Right atrium auricular region (tissue), 2 donors: ENCODE measurements at regions not wholly inside any gene's neighbourhood (a gene's known extent, or its start where the extent isn't known, plus 50 kb on each side); places are given as distances from the start of the nearest gene placed in this dataset.

ENCODE experiments used
- DNase-seq: peaks from one replicate; pipeline ENCODE4 v3.0.0-alpha.2; 2019; ENCODE audit warnings: low spot score
- H3K27ac ChIP-seq, 2 donors: fragments of 200-600 bp; sonication (generic); 1 replicate in 1 of 2; 2 replicates in 1 of 2; pipeline ENCODE4 v1.5.1; 2016 to 2019
- H3K27me3 ChIP-seq, 2 donors: fragments of 200-600 bp; sonication (generic); one replicate each; pipeline versions ENCODE4 v1.5.1 to v1.6.0; 2017 to 2019
- H3K36me3 ChIP-seq: fragments of 200-600 bp; sonication (generic); one replicate; pipeline ENCODE4 v1.5.1; 2016
- H3K4me1 ChIP-seq, 2 donors: fragments of 200-600 bp; sonication (generic); one replicate each; pipeline versions ENCODE4 v1.5.1 to v1.6.0; 2017 to 2019
- H3K4me3 ChIP-seq, 2 donors: fragments of 200-600 bp; sonication (generic); 1 replicate in 1 of 2; 2 replicates in 1 of 2; pipeline ENCODE4 v1.5.1; 2017 to 2019; ENCODE audit warnings: mild to moderate bottlenecking in 1 of 2, moderate library complexity in 1 of 2
- H3K9me3 ChIP-seq, 2 donors: fragments of 200-600 bp; sonication (generic); one replicate each; pipeline ENCODE4 v1.5.1; 2019
- CTCF ChIP-seq, 2 donors: fragments of 200-600 bp; sonication (generic); IDR thresholded peaks; one replicate each; pipeline ENCODE4 v1.5.1; 2019; ENCODE audit warnings: antibody characterized with exemption in 2 of 2

DNA sequence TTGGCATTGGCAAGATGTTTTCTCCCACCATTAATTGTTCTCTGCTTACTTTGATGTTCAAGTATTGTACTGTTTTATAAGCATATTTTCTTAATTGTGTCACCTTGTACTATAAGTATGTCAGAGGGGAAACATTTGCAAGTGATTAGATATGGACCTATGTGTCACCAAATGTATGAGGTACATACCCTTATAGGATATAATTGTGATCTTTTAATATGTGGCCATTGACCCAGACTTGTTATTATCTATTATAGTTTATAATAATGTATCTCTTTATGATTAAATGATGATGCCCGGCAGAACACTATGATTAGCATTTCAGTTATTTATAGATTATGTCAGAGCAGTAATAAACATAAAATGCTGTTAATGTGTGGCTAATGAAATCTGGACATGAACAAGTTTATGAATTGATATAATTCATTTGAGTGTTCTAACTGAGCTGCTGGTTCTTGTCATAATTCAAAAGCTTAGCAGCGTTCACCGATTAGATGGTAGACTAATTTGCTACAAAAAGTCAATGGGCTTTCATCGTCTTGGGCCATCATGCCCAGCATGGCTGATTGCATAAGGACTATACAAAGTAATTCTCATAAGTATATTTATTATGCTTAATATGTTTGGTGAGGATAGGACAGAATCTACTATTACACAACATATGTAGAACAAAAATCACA, 480.9 kb upstream of the FANCL start:
- Histone ChIP-seq H3K4me1 (no peaks in the 10 kb centered on the region), H3K27ac (no peak overlapping the region), H3K27me3 (no peaks in the 10 kb centered on the region), H3K9me3 (no peaks in the 10 kb centered on the region), H3K36me3 (no peaks in the 10 kb centered on the region), H3K4me3 (no peak overlapping the region)
- no peak for TF ChIP-seq CTCF (IDR thresholded peaks at IDR 0.05)
- DNase-seq = no peak

- Histone ChIP-seq H3K27ac (no peak overlapping the region), H3K36me3 (no peaks in the 10 kb centered on the region), H3K4me3 (no peak overlapping the region), H3K9me3 (no peaks in the 10 kb centered on the region), H3K4me1 (no peaks in the 10 kb centered on the region), H3K27me3 (no peaks in the 10 kb centered on the region)
- DNase-seq = no peak
- no peak for TF ChIP-seq CTCF (IDR thresholded peaks at IDR 0.05)
These were observed 479.9 kb upstream of the FANCL start for GRCh38 chr2:58720770-58721697.

DNA sequence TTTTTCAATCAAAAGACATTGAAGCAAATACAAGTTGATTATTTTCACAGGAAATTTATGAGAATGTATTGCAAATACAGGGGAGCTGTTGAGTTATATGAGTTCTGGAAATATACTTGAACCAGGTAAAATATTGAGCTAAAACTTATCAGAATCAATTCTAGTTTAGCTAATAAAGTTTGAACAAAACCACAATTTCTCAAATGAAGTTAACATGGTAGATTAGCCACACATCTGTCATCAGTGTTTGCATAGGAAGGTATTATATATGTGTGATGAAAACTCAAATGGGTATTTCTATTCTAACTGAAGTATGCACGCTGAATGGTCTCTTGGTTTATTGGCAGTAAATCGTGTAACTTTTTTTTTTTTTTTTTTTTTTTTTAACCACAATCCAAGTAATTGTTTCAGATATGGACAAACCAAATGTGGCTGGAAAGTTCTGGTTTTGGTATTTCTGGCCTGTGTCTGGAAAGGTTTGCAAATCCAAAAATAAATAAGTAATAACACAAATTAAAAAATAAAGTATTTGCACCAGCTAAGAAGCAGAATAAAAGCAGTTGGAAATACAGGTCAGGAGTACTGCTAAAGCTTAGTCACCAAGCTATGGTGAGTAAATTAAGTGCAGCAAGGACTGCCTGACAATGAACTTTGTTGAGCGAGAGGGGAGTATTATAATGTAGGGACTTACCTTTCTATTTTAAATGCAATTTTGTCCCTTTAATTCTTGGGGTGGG, 479.1 kb upstream of the FANCL start:
- no peak overlapping the region for H3K4me3 ChIP-seq

GRCh38 chr2:58715344-58715743, 474.2 kb upstream of the FANCL start:
- Histone ChIP-seq H3K27ac (no peak overlapping the region), H3K4me3 (no peak overlapping the region), H3K4me1 (no peaks in the 10 kb centered on the region), H3K9me3 (no peaks in the 10 kb centered on the region), H3K36me3 (no peaks in the 10 kb centered on the region), H3K27me3 (no peaks in the 10 kb centered on the region)
- no peak for DNase-seq
- TF ChIP-seq CTCF (IDR thresholded peaks at IDR 0.05) = no peak

More for the DNA sequence above, 479.1 kb upstream of the FANCL start:
- H3K4me1 ChIP-seq = no peaks in the 10 kb centered on the region
- H3K36me3 ChIP-seq = no peaks in the 10 kb centered on the region
- no peak for TF ChIP-seq CTCF (IDR thresholded peaks at IDR 0.05)
- H3K9me3 ChIP-seq = no peaks in the 10 kb centered on the region
- H3K27me3 ChIP-seq = no peaks in the 10 kb centered on the region
- DNase-seq = no peak
- no peak overlapping the region for H3K27ac ChIP-seq

DNA sequence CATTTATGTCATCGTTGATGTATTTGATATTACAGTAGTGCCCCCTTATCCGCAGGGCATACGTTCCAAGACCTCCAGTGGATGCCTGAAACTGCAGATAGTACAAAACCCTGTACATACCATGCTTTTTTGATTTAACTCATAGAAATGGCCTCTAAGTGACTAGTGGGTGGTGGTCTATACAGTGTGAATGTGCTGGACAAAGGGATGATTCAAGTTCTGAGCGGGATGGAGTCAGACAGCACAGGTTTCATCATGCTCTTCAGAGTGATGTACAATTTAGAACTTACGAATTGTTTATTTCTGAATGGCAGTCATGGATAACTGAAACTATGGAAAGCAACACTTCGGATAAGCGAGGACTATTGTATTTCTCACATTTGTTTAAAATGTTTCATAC, 473.1 kb upstream of the FANCL start:
- H3K9me3 ChIP-seq = no peaks in the 10 kb centered on the region
- DNase-seq = no peak
- no peaks in the 10 kb centered on the region for H3K36me3 ChIP-seq
- no peak overlapping the region for H3K4me3 ChIP-seq
- no peak overlapping the region for H3K27ac ChIP-seq
- no peaks in the 10 kb centered on the region for H3K27me3 ChIP-seq
- no peaks in the 10 kb centered on the region for H3K4me1 ChIP-seq
- no peak for TF ChIP-seq CTCF (IDR thresholded peaks at IDR 0.05)
